GM18867 (cell line): ENCODE measurements at regions not wholly inside any gene's neighbourhood (a gene's known extent, or its start where the extent isn't known, plus 50 kb on each side); places are given as distances from the start of the nearest gene placed in this dataset.
"Not testable (repeated sequence)": the region's sequence is repeated elsewhere in the genome, so short reads cannot be mapped to it uniquely, and the experiment has no call there.

Source experiments
- ATAC-seq: cut with Tn5 transposase; IDR thresholded peaks from one replicate; pipeline ENCODE4 v1.9.1; 2021; ENCODE audit warnings: mild to moderate bottlenecking, moderate library complexity; ENCODE audit not compliant: unreplicated experiment

DNA sequence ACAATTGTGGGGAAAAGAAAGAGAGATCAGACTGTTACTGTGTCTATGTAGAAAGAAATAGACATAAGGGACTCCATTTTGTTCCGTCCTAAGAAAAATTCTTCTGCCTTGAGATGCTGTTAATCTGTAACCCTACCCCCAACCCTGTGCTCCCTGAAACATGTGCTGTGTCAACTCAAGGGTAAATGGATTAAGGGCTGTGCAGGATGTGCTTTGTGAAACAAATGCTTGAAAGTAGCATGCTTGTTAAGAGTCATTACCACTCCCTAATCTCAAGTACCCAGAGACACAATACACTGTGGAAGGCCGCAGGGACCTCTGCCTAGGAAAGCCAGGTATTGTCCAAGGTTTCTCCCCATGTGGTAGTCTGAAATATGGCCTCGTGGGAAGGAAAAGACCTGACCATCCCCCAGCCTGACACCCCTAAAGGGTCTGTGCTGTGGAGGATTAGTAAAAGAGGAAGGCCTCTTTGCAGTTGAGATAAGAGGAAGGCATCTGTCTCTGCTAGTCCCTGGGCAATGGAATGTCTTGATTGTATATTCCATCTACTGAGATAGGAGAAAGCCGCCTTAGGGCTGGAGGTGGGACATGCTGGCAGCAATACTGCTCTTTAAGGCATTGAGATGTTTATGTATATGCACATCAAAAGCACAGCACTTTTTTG lies 695.9 kb upstream of the ADGRL4 start:
- ATAC-seq: not testable (repeated sequence)

DNA sequence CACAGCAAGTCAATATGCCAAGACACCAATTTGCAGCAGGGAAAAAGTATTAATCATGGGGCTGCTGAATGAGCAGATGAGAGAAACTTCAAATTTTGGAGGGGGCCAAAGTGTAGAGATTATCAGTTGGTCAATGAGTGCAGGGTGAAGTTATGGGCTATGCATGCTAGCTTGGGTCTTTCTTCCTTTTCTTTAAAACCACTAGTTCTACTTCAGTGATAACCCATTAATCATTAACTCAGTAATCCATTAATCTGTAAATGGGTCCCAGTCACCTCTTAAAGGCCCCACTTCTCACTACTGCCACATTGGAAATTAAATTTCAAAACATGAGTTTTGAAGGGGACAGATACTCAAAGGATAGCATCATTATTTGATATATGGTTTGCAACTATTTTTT lies 688.6 kb upstream of the ADGRL4 start:
- ATAC-seq: peak; percentile 94

GRCh38 chr1:79694241-79694640 lies 687.7 kb upstream of the ADGRL4 start:
- peak; percentile 52 for ATAC-seq

DNA sequence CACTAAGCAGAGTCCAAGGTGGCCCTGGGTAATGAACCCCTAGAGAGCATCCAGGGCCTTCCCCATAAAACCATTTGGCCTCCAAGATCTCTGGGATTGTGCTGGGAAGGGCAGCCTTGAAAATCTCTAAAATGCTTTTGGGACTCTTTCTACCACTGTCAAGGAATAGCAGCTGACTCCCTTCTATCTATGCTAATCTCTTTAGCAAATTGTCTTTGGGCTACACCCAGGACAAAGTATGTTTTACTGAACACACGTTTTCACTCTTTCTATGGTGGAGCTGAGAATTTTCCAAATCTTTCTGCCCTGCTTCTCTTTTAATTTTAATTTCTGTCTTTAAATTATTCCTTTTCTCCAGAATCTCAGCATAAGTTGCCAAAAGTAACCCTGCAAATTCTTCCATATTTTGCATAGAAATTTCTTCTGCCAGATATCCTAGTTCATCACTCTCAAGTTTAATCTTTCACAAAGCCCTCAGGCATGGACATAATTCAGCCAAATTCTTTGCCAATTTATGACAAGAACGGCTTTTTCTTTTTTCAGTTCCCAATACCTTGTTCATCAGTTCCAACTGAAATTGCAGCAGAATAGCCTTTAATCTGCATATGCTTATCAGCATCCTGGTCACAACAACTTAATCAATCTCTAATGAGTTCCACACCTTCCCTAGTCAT lies 687.0 kb upstream of the ADGRL4 start:
- no peak for ATAC-seq

GRCh38 chr1:79692519-79692918 lies 686.0 kb upstream of the ADGRL4 start:
- ATAC-seq: no peak

GRCh38 chr1:79688932-79689331 lies 682.4 kb upstream of the ADGRL4 start:
- no peak for ATAC-seq

DNA sequence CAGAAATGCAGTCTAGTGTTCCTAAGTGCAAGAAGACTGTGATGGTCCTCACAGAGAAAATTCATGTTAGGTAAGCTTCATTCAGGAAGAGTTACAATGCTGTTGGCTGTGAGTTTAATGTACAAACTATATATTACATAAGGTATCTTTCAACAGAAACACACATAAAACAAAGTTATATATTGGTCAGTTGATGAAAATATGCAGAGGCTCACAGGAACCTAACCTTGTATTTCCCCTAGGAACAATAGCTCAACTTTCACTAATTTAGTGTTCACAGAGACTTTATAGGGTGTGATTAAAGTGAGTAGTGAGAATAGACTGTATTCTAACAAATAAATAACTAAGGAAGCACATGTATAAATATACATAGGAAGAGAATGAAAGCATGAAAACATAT lies 676.9 kb upstream of the ADGRL4 start:
- no peak for ATAC-seq

DNA sequence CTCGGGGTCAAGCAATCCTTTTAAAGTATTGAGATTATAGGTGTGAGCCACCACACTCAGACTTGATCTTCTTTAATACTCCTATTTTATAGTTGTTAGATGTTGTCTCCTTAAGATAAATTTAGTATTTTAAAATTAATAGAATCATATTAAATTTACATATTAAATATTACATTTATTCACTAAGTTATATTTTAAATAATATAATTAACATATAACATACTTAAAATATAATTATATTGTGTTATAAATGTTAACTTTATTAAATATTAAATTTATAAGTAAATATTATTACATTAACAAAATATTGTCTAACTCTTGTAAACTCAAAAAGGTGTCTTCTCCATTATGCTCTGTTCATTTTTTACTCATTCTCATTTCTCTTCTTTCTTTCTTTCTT lies 675.9 kb upstream of the ADGRL4 start:
- ATAC-seq: no peak

DNA sequence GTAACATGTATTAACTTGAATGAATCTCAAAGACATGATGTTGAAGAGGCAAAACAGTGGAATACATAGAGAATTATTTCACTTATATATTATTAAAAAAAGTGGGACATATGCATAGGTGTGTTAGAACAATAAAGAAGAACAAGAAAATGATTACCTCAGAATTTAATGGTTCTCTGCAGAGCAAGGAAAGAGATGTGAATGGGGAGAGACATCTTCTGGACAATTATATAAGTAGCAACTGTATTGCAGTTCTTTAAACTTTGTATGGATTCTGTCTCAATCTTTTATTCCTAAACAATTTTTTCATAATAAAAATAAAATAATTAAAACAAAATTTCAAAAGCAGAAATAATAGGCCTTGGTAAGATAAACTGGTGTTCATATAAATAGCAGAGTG lies 674.9 kb upstream of the ADGRL4 start:
- ATAC-seq: no peak

- no peak for ATAC-seq
These were observed 673.4 kb upstream of the ADGRL4 start for GRCh38 chr1:79679916-79680315.

- ATAC-seq: peak; percentile 90
These were observed 661.5 kb upstream of the ADGRL4 start for GRCh38 chr1:79667848-79668696.

GRCh38 chr1:79667166-79667565 lies 660.6 kb upstream of the ADGRL4 start:
- ATAC-seq: no peak

DNA sequence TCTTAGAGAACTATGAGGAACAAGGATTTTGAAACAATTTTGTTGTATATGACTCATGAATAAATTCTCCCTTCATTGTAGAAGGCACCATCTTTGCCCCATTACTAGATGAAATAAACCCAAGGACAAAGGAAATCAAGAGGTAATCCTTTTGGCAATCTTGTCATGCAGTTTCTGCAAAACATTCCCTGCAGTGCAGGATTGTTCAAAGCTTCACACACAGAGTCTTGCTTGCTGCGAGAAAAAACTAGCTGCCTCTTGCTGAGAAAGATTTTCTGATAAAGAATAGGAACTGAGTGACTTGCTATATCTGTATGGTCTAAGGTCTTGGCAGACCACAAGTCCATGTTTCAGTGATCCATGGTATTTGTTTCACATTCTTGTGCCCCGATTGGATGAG lies 657.4 kb upstream of the ADGRL4 start:
- no peak for ATAC-seq

- no peak for ATAC-seq
These were observed 656.1 kb upstream of the ADGRL4 start for GRCh38 chr1:79662596-79662995.

GRCh38 chr1:79660129-79660528 lies 653.6 kb upstream of the ADGRL4 start:
- ATAC-seq: peak; percentile 43

DNA sequence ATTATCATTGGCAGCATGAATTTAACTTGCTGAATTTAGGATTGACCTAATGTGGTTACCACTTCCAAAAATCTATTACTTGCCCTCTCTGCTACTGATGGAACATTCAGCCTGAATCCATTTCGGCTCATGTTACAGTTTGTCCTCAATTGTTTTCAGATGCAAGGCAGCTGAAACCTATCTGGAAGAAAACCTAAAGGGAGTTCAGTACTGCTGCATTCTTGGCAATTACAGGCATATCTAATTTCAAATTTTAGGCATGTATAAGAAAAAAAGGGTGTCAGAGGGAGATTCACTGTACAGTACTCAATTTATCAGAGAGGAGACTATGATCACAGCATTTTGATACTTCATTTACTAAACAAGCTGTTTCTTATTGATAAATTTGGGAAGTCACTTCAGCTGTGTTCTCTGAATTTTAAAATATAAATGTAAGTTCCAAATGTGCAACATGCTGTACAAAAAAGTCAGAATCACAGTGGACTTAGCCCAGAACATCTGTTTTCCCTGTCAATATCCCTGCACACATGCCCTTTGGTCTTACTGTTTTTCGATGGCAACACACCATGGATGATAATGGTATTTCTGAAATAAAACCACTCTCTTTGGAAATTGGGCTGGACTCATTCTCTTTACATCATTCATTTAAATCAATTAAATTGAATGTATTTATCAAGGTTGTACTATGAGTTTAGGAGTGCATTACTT lies 651.6 kb upstream of the ADGRL4 start:
- ATAC-seq: no peak

DNA sequence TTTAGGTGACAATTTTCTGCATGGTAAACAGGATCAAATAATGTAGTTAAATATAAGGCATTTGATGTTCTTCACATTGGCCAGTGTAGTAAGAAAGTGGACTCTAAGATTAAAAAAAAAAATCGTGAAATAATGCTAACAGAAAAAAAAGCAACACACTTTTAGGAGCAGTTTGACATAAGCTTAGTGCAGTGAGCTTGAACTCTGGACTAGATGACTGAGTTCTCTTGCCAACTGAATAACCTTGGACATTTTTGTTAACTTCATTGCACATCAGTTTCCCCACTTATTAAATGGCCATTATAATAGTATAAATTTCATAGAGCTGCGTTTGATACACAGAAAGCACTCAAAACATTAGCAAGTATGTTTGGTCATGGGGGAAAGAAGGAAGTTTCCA lies 649.3 kb upstream of the ADGRL4 start:
- ATAC-seq: no peak

- no peak for ATAC-seq
These were observed 645.9 kb upstream of the ADGRL4 start for GRCh38 chr1:79652426-79652825.

DNA sequence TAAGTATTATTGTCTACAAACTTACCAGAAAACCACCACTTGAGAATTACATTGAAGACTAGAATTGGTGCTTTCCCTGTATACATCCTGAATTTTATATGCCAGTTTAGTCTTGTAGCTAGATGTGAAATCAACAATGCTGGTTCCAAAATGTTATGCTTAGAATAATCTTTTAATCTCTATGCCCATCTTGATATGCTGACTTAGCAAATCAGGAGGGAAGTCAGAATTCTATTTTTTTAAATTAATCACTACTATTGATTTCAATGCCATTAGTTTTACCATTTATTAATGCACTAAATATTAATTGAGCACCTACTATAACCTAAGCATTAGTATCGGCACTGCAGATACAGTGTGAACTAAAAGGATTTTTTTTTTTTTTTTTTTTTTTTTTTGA lies 641.6 kb upstream of the ADGRL4 start:
- no peak for ATAC-seq

DNA sequence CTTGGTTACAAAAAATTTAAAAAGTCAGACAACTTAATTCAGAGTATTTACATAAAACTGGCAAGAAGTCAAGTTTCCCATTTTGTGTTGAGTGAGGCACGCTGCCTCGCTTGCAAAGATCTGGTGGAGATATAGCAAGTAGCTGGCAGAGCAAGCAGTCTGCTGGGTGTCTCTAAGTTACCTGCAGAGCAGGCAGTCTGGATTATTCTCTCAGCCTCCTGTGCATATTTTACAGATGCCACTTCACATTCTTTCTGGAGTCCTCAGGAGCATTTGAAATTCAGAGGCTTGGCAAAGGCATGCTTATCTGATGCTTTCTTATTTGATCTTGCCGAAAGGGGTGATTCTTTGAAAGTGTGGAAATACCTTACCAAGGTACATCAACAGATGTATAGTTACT lies 640.4 kb upstream of the ADGRL4 start:
- ATAC-seq: no peak

GRCh38 chr1:79638382-79638781 lies 631.9 kb upstream of the ADGRL4 start:
- peak; percentile 100 for ATAC-seq
